T-helper 1 cell treated with Interleukin-12 subunit alpha and Interleukin-12 subunit beta and Interleukin-4 antibody, amounts not matched to agents 30 μg/mL and 1 μg/mL, for 36 hours (primary cell): ENCODE measurements at regions not wholly inside any gene's neighbourhood (a gene's known extent, or its start where the extent isn't known, plus 50 kb on each side); places are given as distances from the start of the nearest gene placed in this dataset.

Source experiments
- H3K27ac Mint-ChIP-seq: one replicate; pipeline ENCODE4 v1.8.0; 2021; ENCODE audit warnings: mild to moderate bottlenecking, mixed read lengths
- H3K27me3 Mint-ChIP-seq: one replicate; pipeline ENCODE4 v1.8.0; 2021; ENCODE audit warnings: low read depth, mixed read lengths
- H3K36me3 Mint-ChIP-seq: one replicate; pipeline ENCODE4 v1.8.0; 2021; ENCODE audit warnings: low read depth, mixed read lengths
- H3K4me1 Mint-ChIP-seq: one replicate; pipeline ENCODE4 v1.8.0; 2021; ENCODE audit warnings: low read depth, mixed read lengths
- H3K4me3 Mint-ChIP-seq: one replicate; pipeline ENCODE4 v1.8.0; 2021; ENCODE audit warnings: mild to moderate bottlenecking, moderate library complexity, mixed read lengths
- H3K9me3 Mint-ChIP-seq: one replicate; pipeline ENCODE4 v1.8.0; 2021; ENCODE audit warnings: mixed read lengths

GRCh38 chr3:152621967-152622810 is 212.7 kb upstream of the P2RY1 start:
- Mint-ChIP-seq H3K27me3 (peaks cover 15% of the 10 kb centered on the region), H3K36me3 (no peaks in the 10 kb centered on the region), H3K4me1 (no peaks in the 10 kb centered on the region), H3K9me3 (no peaks in the 10 kb centered on the region), H3K27ac (no peak overlapping the region), H3K4me3 (no peak overlapping the region)

GRCh38 chr3:152622811-152623167 is 212.1 kb upstream of the P2RY1 start:
- no peak overlapping the region for H3K4me3 Mint-ChIP-seq
- peaks cover 15% of the 10 kb centered on the region for H3K27me3 Mint-ChIP-seq
- no peaks in the 10 kb centered on the region for H3K9me3 Mint-ChIP-seq
- H3K27ac Mint-ChIP-seq = no peak overlapping the region
- no peaks in the 10 kb centered on the region for H3K36me3 Mint-ChIP-seq
- H3K4me1 Mint-ChIP-seq = no peaks in the 10 kb centered on the region

DNA sequence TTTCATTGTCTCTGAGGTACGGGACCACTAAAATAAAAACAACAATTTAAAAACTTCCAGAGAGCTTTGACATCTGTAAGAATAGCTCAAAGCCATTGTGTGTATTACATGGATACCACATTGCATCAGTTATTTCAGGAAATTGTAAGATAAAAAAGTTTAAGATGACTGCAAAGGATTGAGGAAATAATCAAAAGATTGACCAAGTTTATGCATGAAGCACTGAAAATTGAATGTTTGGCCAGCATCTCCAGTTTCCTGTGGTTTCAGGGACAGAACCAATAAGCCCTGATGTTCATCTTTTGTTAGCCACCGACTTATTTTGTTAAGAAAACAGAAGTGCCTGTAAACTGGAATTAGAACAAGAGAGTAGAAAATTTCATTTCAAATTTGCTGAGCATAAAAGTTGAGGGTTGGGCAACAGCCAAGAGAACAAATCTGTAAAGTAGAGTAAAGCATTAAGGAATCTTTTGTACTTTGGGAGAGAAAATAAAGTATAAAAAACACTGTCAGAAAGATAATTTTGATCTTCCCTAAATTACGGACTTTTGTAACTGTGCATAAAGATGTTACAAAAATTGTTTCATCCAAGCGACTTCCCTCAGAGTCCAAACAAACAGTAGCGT is 211.5 kb upstream of the P2RY1 start:
- Mint-ChIP-seq H3K4me1 (no peaks in the 10 kb centered on the region), H3K9me3 (no peaks in the 10 kb centered on the region), H3K4me3 (no peak overlapping the region), H3K27ac (no peak overlapping the region), H3K27me3 (peaks cover 15% of the 10 kb centered on the region), H3K36me3 (no peaks in the 10 kb centered on the region)

DNA sequence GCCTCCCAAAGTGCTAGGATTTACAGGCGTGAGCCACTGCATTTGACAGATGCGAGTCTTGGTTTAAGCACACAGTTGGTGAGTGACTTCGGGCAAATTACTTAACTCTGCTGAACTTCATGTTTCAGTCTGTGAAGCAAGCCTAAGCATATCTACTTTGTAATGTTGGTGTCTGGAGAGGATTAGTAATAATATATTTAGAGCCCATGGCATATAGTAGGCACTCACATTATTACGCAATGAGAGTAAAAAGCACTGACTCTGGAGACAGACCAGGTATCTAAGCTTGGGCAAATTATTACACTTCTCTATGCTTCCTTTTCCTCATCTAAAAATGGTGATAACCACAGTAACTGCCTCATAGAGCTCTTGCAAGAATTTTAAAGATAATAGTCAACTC is 208.7 kb upstream of the P2RY1 start:
- H3K4me1 Mint-ChIP-seq = no peaks in the 10 kb centered on the region
- no peaks in the 10 kb centered on the region for H3K36me3 Mint-ChIP-seq
- H3K27me3 Mint-ChIP-seq = peaks cover 8% of the 10 kb centered on the region
- H3K4me3 Mint-ChIP-seq = no peak overlapping the region
- H3K9me3 Mint-ChIP-seq = no peaks in the 10 kb centered on the region
- no peak overlapping the region for H3K27ac Mint-ChIP-seq

GRCh38 chr3:152628496-152628895 is 206.4 kb upstream of the P2RY1 start:
- no peaks in the 10 kb centered on the region for H3K9me3 Mint-ChIP-seq
- H3K27me3 Mint-ChIP-seq = peaks cover 5% of the 10 kb centered on the region
- no peak overlapping the region for H3K27ac Mint-ChIP-seq
- H3K4me1 Mint-ChIP-seq = no peaks in the 10 kb centered on the region
- no peaks in the 10 kb centered on the region for H3K36me3 Mint-ChIP-seq
- H3K4me3 Mint-ChIP-seq = no peak overlapping the region

- H3K4me3 Mint-ChIP-seq = no peak overlapping the region
- no peaks in the 10 kb centered on the region for H3K27me3 Mint-ChIP-seq
- no peak overlapping the region for H3K27ac Mint-ChIP-seq
- H3K9me3 Mint-ChIP-seq = no peaks in the 10 kb centered on the region
- H3K4me1 Mint-ChIP-seq = no peaks in the 10 kb centered on the region
- no peaks in the 10 kb centered on the region for H3K36me3 Mint-ChIP-seq
These were observed 205.4 kb upstream of the P2RY1 start for GRCh38 chr3:152629363-152630122.

GRCh38 chr3:152635389-152635788 is 199.5 kb upstream of the P2RY1 start:
- Mint-ChIP-seq H3K27me3 (peaks cover 5% of the 10 kb centered on the region), H3K27ac (no peak overlapping the region), H3K4me1 (no peaks in the 10 kb centered on the region), H3K9me3 (no peaks in the 10 kb centered on the region), H3K36me3 (no peaks in the 10 kb centered on the region), H3K4me3 (no peak overlapping the region)

DNA sequence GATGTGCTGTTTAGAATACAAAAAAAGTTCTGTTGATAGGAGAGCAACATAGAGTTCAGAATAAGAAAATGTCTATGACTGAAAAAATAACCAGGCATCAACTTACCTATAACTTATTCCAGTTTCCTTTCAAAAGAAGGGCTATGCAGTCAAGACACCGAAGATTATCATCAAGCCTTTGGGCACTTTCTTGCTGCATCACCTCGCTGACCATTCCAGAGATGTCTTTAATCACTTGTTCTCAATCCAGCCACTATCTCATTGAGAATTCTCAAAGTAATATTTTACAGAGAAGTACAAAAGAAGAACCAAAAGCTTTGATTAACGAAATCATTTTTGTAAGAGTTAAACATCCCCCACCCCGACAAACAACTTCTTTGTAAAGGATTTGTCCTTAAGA is 198.3 kb upstream of the P2RY1 start:
- no peaks in the 10 kb centered on the region for H3K4me1 Mint-ChIP-seq
- H3K4me3 Mint-ChIP-seq = no peak overlapping the region
- H3K27me3 Mint-ChIP-seq = peaks cover 5% of the 10 kb centered on the region
- no peak overlapping the region for H3K27ac Mint-ChIP-seq
- no peaks in the 10 kb centered on the region for H3K9me3 Mint-ChIP-seq
- no peaks in the 10 kb centered on the region for H3K36me3 Mint-ChIP-seq

DNA sequence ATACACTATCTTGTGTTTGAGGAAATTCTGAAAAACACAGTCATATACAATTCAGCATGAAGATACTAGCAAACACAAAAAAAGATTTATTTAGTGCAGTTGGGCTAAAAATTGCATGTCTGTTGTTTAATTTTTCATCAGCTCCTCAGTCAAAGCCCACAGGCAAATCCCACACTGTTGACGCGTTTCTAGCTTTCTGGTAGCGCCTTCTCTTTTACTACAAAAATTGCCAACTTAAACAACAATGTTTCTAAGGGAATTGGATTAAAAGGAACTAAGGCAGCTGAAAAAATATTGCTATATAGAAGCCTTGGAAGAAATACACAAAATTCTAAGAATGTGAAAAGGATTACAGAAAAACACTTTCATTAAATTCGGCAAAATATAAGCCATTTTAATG is 196.7 kb upstream of the P2RY1 start:
- H3K4me3 Mint-ChIP-seq = no peak overlapping the region
- no peaks in the 10 kb centered on the region for H3K9me3 Mint-ChIP-seq
- H3K36me3 Mint-ChIP-seq = no peaks in the 10 kb centered on the region
- H3K4me1 Mint-ChIP-seq = no peaks in the 10 kb centered on the region
- no peak overlapping the region for H3K27ac Mint-ChIP-seq
- peaks cover 5% of the 10 kb centered on the region for H3K27me3 Mint-ChIP-seq

- Mint-ChIP-seq H3K9me3 (no peaks in the 10 kb centered on the region), H3K36me3 (no peaks in the 10 kb centered on the region)
These were observed 196.1 kb upstream of the P2RY1 start for GRCh38 chr3:152638707-152639450.

GRCh38 chr3:152641198-152641597 is 193.7 kb upstream of the P2RY1 start:
- H3K27me3 Mint-ChIP-seq = peaks cover 5% of the 10 kb centered on the region
- H3K36me3 Mint-ChIP-seq = no peaks in the 10 kb centered on the region
- H3K4me1 Mint-ChIP-seq = no peaks in the 10 kb centered on the region
- no peak overlapping the region for H3K4me3 Mint-ChIP-seq
- no peaks in the 10 kb centered on the region for H3K9me3 Mint-ChIP-seq
- H3K27ac Mint-ChIP-seq = no peak overlapping the region

More at GRCh38 chr3:152638707-152639450, 196.1 kb upstream of the P2RY1 start:
- peaks cover 5% of the 10 kb centered on the region for H3K27me3 Mint-ChIP-seq
- H3K27ac Mint-ChIP-seq = no peak overlapping the region
- no peaks in the 10 kb centered on the region for H3K4me1 Mint-ChIP-seq
- H3K4me3 Mint-ChIP-seq = no peak overlapping the region

- Mint-ChIP-seq H3K27ac (no peak overlapping the region), H3K36me3 (no peaks in the 10 kb centered on the region), H3K9me3 (no peaks in the 10 kb centered on the region), H3K4me1 (no peaks in the 10 kb centered on the region), H3K4me3 (no peak overlapping the region), H3K27me3 (peaks cover 5% of the 10 kb centered on the region)
These were observed 192.3 kb upstream of the P2RY1 start for GRCh38 chr3:152642658-152643057.

- Mint-ChIP-seq H3K9me3 (no peaks in the 10 kb centered on the region), H3K4me1 (no peaks in the 10 kb centered on the region), H3K36me3 (no peaks in the 10 kb centered on the region), H3K4me3 (no peak overlapping the region), H3K27ac (no peak overlapping the region), H3K27me3 (peaks cover 3% of the 10 kb centered on the region)
These were observed 190.5 kb upstream of the P2RY1 start for GRCh38 chr3:152644478-152644877.

DNA sequence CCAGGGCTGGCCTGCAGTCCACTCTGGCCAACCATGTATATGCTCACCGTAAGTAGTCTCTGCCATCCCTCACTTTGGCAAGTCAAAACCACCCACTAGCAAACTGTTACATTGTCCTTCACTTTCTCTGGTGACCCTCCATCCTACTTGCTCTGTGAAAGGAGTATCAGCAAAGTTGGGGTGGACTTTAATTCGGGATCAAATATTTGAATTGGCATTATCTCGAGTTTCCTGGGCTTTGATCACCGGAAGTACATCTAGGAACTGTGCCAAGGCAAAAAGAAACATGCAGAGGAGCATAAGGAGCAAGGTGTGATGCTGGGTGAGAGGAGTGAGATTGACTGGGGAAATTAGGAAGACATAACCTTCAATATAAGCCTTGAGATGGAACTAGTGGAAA is 188.9 kb upstream of the P2RY1 start:
- Mint-ChIP-seq H3K27ac (no peak overlapping the region), H3K4me1 (no peaks in the 10 kb centered on the region), H3K4me3 (no peak overlapping the region), H3K36me3 (no peaks in the 10 kb centered on the region), H3K9me3 (no peaks in the 10 kb centered on the region), H3K27me3 (peaks cover 4% of the 10 kb centered on the region)
